Sigmoid colon (tissue), 6 donors: ENCODE measurements at regions not wholly inside any gene's neighbourhood (a gene's known extent, or its start where the extent isn't known, plus 50 kb on each side); places are given as distances from the start of the nearest gene placed in this dataset.
A peak's percentile ranks its signal among the peaks of the same experiment; 100 is the strongest.

Source experiments
- DNase-seq: peaks from one replicate; pipeline ENCODE4 v3.0.0-alpha.2; 2019
- H3K27ac ChIP-seq, 4 donors: fragments of 200-600 bp; sonication (generic); one replicate each; pipeline ENCODE4 v1.5.1; 2016 to 2019; ENCODE audit warnings: mild to moderate bottlenecking in 1 of 4
- H3K27me3 ChIP-seq, 3 donors: fragments of 200-600 bp; sonication (generic); one replicate each; pipeline ENCODE4 v1.5.1; 2019; ENCODE audit warnings: mild to moderate bottlenecking in 1 of 3
- H3K36me3 ChIP-seq, 4 donors: fragments of 200-600 bp; sonication (generic); one replicate each; pipeline ENCODE4 v1.5.1; 2016 to 2019
- H3K4me1 ChIP-seq, 4 donors: fragments of 200-600 bp; sonication (generic); one replicate each; pipeline ENCODE4 v1.5.1; 2017 to 2019
- H3K4me3 ChIP-seq, 4 donors: fragments of 200-600 bp; sonication (generic); one replicate each; pipeline ENCODE4 v1.5.1; 2017 to 2019; ENCODE audit warnings: mild to moderate bottlenecking in 2 of 4, moderate library complexity in 1 of 4
- H3K9me3 ChIP-seq, 4 donors: fragments of 200-600 bp in 3 of 4; sonication (generic) in 3 of 4; one replicate each; pipeline versions ENCODE4 v1.5.1 to v1.6.1; 2013 to 2019
- EP300 ChIP-seq, 4 donors: sonication (generic); formaldehyde crosslinking; IDR thresholded peaks; one replicate each; pipeline ENCODE4 v1.6.1; 2017; ENCODE audit warnings: antibody characterized with exemption in 4 of 4
- POLR2A ChIP-seq, 2 donors: fragments of 450-650 bp; IDR thresholded peaks; one replicate each; pipeline ENCODE4 v1.6.1; 2016; ENCODE audit warnings: antibody characterized with exemption in 2 of 2, mild to moderate bottlenecking in 2 of 2, moderate library complexity in 2 of 2
- POLR2AphosphoS5 ChIP-seq, 4 donors: sonication (generic); formaldehyde crosslinking; IDR thresholded peaks; one replicate each; pipeline ENCODE4 v1.6.1; 2017; ENCODE audit warnings: antibody characterized with exemption in 4 of 4
- WGBS, 2 donors: extraction: QIAGEN DNeasy Blood & Tissue Kit; methylation state at CpG; one replicate each; pipeline ENCODE4 v1.1.7; 2013; 5-methylcytosine and 5-hydroxymethylcytosine counted together
- intact Hi-C: fragments of 100-400 bp; cut with DNase I; formaldehyde crosslinking; loops from one replicate; pipeline ENCODE4 v1.15.1; 2023
- TF ChIP-seq, protein P1 (sequence below), 4 experiments: fragments of 450-650 bp in 3 of 4; fragments of 200-600 bp in 1 of 4; IDR thresholded peaks; one replicate each; pipeline ENCODE4 v1.5.1; 2016 to 2019; ENCODE audit warnings: antibody characterized with exemption in 4 of 4, mild to moderate bottlenecking in 3 of 4, moderate library complexity in 2 of 4
- donor health status: healthy with polysubstance abuse.
- donor health status: healthy.

DNA sequence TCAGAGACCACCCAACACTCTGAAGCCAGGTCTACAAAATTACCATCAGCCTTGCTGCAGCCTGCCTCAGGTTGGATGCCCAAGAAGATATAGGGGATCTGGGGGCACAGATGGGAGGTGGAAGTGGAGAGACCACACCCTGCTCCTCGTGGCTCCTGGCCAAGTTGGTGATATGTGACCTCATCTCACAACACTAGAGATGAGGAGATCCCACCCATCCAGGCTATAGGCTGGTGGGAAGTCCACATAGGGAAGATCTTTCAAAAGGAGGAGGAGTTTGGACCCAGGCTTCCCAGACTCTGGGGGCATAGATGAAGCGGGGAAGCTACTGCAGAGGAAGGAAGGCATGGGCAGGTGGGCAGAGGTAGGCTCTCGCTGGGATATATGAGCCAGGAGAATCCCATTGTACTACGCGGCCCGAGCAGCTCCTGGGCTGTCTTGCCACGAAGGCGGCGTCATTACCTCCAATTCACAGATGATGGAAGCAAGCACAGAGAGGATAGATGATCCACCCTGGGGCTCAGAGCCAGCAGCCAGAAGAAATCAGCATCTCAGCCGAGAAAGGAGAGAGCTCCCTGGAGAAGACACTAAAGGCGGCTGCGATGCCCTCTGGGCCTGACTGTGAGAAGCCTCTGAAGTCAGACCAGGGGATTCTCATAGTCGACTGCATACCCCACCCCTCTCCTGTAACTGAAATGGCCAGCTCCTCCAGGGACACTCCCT lies 96.0 kb downstream of the RHOB start:
- intact Hi-C loops, result no loop called here
- Histone ChIP-seq H3K27ac (peak overlapping the region in 1 of 4 donors; percentile 42), H3K4me1 (peaks cover 0 to 6% (median 3%) of the 10 kb centered on the region in 4 donors), H3K9me3 (no peaks in the 10 kb centered on the region), H3K4me3 (no peak overlapping the region), H3K27me3 (no peaks in the 10 kb centered on the region), H3K36me3 (no peaks in the 10 kb centered on the region)
- WGBS, 2 donors, result 77 to 79% methylated on average over 13 of the region's 13 CpGs
- DNase-seq, result no peak
- no peak for TF ChIP-seq POLR2AphosphoS5 (IDR thresholded peaks at IDR 0.05)
- TF ChIP-seq, protein P1, sequence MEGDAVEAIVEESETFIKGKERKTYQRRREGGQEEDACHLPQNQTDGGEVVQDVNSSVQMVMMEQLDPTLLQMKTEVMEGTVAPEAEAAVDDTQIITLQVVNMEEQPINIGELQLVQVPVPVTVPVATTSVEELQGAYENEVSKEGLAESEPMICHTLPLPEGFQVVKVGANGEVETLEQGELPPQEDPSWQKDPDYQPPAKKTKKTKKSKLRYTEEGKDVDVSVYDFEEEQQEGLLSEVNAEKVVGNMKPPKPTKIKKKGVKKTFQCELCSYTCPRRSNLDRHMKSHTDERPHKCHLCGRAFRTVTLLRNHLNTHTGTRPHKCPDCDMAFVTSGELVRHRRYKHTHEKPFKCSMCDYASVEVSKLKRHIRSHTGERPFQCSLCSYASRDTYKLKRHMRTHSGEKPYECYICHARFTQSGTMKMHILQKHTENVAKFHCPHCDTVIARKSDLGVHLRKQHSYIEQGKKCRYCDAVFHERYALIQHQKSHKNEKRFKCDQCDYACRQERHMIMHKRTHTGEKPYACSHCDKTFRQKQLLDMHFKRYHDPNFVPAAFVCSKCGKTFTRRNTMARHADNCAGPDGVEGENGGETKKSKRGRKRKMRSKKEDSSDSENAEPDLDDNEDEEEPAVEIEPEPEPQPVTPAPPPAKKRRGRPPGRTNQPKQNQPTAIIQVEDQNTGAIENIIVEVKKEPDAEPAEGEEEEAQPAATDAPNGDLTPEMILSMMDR (IDR thresholded peaks at IDR 0.05), result no peak
- no peak for TF ChIP-seq EP300 (IDR thresholded peaks at IDR 0.05)
- no peak for TF ChIP-seq POLR2A (IDR thresholded peaks at IDR 0.05)

DNA sequence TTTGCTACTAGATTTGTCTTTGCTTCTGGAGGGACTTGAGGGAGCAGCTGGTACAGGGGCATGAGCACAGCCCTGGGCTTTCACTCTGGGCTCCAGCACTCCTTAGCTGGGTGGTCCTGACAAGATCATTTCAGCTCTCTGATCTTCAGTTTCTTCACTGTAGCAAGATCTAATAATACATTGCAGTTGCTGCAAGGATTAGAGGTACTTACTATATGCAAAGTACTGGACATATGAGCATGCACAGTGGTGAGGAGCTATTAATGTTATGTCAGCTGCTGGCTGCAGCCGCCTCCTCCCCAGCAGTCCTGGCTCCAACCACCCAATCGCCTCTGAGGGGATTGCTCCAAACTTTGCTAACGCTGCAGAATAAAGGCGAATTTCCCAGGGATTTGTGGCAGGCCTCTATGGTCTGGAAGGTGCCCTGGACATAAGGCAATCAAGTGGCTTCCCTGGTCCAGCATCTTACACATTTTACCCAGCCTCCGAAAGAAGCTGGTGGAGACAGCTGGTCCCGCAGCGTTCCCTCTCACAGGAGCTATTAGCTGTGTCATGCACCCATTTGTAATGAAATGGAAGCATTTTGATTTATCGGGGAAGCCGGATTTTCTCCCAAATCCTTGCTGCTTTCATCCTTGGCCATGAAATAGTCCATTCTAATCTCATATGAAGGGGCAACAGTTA lies 96.7 kb downstream of the RHOB start:
- Histone ChIP-seq H3K27ac (peak overlapping the region in 1 of 4 donors; percentile 42), H3K36me3 (no peaks in the 10 kb centered on the region), H3K27me3 (no peaks in the 10 kb centered on the region), H3K9me3 (no peaks in the 10 kb centered on the region), H3K4me1 (peaks cover 0 to 6% (median 3%) of the 10 kb centered on the region in 4 donors), H3K4me3 (no peak overlapping the region)
- whole genome bisulfite sequencing, 2 donors, result 69% methylated on average over 9 of the region's 9 CpGs
- no peak for DNase-seq
- TF ChIP-seq, protein P1 (IDR thresholded peaks at IDR 0.05), result no peak
- TF ChIP-seq POLR2A (IDR thresholded peaks at IDR 0.05) (no peak), EP300 (IDR thresholded peaks at IDR 0.05) (no peak), POLR2AphosphoS5 (IDR thresholded peaks at IDR 0.05) (no peak)
- intact Hi-C loops, result no loop called here

DNA sequence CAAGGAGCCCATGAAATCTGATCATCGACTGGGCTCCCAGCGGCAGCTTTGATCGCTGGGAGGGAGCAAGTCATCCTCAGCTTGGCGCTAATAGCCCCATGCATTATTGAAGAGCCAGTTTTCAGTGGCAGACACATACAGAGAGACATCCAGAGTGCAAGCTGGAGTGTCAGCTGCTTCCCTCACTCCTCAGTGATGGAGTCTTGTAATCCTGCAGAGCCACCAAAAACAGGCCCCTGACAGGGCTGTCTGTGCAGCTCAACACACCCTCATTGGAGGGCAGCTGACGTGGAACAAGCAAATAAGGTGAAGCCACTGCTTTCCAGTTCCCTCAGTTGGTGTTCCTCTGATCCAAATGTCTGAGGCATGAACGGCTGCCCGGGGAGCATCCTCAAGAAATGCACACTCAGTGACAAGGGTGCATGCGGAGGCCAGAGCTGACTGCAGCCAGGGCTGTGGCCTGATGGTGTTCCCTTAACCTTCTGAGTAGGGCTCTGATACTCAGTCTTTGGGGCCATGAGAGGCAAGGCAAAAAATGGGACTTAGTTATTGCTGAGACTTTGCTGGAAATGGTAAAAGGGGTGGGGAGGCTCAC lies 97.4 kb downstream of the RHOB start:
- no peak for DNase-seq
- Histone ChIP-seq H3K27me3 (no peaks in the 10 kb centered on the region), H3K9me3 (no peaks in the 10 kb centered on the region), H3K36me3 (no peaks in the 10 kb centered on the region), H3K4me1 (peaks cover 0 to 6% (median 3%) of the 10 kb centered on the region in 4 donors), H3K4me3 (no peak overlapping the region), H3K27ac (no peak overlapping the region)
- TF ChIP-seq, protein P1 (IDR thresholded peaks at IDR 0.05), result no peak
- TF ChIP-seq POLR2AphosphoS5 (IDR thresholded peaks at IDR 0.05) (no peak), POLR2A (IDR thresholded peaks at IDR 0.05) (no peak), EP300 (IDR thresholded peaks at IDR 0.05) (no peak)
- intact Hi-C loops, result no loop called here
- 85 to 86% methylated on average over 8 of the region's 8 CpGs for WGBS, 2 donors

DNA sequence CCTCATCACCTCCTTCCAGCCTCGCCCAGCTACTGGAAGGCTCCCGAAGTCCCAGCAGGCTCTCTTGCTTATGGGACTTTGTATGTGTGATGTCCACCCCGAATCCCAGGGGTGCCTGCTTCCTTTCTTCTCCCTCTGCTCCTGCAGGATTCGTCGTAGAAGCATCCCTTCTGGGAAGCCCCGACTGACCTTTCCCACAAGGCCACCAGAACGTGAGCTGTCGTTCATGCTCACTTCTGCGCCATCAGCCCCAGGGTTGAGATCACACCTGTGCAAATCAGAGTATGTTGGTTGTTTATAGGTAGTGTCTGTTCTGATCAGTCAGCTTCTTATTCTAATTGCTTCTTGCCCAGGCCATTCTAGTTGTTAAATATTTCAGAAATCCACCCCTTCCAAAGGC lies 101.8 kb downstream of the HS1BP3 start:
- Histone ChIP-seq H3K4me1 (peaks cover 0 to 11% (median 0%) of the 10 kb centered on the region in 4 donors), H3K36me3 (no peaks in the 10 kb centered on the region), H3K9me3 (no peaks in the 10 kb centered on the region), H3K27me3 (no peaks in the 10 kb centered on the region), H3K4me3 (no peak overlapping the region), H3K27ac (no peak overlapping the region)
- DNase-seq, result no peak
- intact Hi-C loops, result no loop called here
- WGBS, 2 donors, result 92% methylated on average over 9 of the region's 9 CpGs
- no peak for TF ChIP-seq EP300 (IDR thresholded peaks at IDR 0.05)
- TF ChIP-seq POLR2A (IDR thresholded peaks at IDR 0.05), result no peak
- no peak for TF ChIP-seq POLR2AphosphoS5 (IDR thresholded peaks at IDR 0.05)

DNA sequence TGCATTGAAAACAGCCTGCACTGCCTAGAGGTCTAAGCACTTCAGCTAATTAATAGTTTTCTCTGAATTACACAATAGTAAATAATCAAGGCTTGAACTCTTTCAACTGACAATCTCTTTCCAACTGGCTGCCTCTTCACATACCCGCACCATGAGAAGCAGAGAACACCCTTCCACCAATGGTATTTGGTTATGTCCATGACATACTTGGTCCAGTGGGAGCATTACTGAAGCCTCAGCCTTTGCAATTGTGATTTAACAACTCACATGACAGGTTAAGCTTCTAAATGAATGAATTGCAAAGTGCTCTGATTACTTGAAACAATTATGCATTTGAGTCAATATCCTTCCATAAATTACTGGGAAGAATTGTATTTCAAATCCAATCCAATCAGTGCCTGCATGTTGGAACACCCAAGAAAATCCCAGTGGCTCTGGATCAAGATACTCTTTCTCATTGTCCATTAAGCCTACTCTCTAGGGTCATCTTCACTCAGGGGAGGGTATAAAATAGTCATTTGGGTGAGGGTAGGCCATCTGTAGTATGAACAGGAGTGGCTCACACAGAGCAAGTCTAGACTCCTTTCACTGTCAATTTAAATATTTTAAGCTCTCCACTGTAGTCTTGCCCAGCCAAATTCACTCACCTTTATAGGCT lies 101.1 kb downstream of the HS1BP3 start:
- WGBS, 2 donors, result 86 to 87% methylated on average over 1 of the region's 1 CpG
- no peak overlapping the region for H3K4me3 ChIP-seq
- no peaks in the 10 kb centered on the region for H3K9me3 ChIP-seq
- H3K36me3 ChIP-seq, result no peaks in the 10 kb centered on the region
- peaks cover 0 to 11% (median 0%) of the 10 kb centered on the region in 4 donors for H3K4me1 ChIP-seq
- intact Hi-C loops, result no loop called here
- DNase-seq, result no peak
- H3K27me3 ChIP-seq, result no peaks in the 10 kb centered on the region
- H3K27ac ChIP-seq, result no peak overlapping the region
- TF ChIP-seq POLR2AphosphoS5 (IDR thresholded peaks at IDR 0.05) (no peak), EP300 (IDR thresholded peaks at IDR 0.05) (no peak), POLR2A (IDR thresholded peaks at IDR 0.05) (no peak)
- TF ChIP-seq, protein P1 (IDR thresholded peaks at IDR 0.05), result no peak
